NAMALWA (cell line): ENCODE measurements at regions not wholly inside any gene's neighbourhood (a gene's known extent, or its start where the extent isn't known, plus 50 kb on each side); places are given as distances from the start of the nearest gene placed in this dataset.

Source experiments
- DNase-seq: peaks from one replicate; pipeline ENCODE4 v3.0.0-alpha.2; 2015; ENCODE audit warnings: low spot score

DNA sequence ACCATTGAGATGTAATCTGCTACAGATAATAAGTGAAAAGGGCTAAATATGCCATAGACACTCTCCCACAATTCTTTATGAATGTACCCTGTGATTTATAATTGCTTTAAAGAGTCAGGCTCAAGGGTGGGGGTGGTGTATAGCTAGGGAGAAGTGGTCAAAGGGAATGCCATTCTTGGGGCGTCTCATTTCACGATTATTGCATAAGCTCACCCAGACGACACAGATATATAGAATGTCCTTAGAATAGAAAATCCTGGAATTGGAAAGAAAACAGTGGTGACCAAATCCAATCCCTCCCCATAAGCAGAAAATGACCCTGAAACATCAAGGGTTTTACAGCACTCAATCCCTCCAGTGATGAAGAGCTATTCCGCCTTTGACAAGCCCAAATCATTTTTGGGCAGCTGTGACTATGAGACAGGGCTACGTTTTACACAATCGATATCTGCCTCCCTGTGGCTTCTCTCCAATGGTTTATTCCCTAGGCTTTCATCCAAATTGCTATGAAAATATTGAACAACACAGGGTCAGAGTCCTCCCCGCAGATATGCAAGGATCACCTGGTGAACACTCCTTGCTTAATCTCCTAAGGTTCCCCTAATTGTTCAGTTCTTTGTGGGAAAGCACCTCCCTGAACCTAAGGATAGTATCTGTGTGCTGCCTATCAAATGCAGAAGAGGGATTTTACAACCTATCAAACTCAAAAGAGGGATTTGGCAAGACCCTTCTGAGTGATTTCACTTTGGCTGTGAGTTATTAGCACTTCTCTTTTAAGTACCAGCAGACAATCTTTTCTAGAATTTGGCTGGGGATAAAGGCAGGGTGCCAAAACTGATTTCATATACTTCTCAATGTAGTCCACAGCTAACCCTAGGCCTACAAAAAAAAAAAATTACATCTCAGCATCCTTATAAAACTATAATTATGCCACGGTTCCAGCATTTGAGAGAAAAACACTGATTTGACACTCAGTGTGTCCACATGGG, 144.9 kb upstream of the CDH6 start:
- no peak for DNase-seq

DNA sequence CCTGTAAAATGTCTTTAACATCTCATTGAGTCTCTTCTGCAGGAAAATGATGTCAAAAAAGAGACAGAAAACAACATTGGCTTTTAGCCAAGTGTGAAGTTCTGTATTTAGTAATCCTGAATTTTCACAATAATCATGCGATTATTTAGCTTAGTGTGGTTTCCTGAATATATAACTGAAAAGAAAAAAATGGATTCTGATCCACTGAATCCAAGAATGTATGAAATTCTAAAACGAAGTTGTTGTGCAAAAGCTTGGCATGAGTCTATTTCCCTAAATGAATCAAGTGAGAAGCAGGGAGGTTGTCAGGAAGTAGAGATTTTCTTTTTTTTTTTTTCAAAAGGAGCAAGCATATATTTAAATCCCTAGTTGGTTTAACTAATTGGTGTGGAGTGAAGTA, 145.9 kb upstream of the CDH6 start:
- DNase-seq: no peak

DNA sequence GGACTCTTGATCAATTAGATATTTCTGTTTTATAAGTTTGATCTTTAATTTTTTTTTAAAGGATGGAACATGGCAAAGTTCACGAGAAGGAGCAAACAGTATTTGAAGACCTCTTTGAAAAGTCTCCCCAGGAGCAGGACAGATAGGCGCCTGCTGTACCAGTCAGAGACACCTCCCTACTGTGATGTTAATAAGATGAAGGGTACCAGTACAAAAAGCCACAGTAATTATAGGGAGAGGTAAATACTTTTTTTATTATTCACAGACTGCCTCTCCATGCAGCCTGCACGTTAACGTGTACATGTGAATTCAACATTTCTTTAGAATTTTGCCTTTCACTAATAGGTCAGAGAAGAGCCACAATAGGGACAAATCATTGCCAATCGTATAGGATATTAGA, 146.5 kb upstream of the CDH6 start:
- no peak for DNase-seq

DNA sequence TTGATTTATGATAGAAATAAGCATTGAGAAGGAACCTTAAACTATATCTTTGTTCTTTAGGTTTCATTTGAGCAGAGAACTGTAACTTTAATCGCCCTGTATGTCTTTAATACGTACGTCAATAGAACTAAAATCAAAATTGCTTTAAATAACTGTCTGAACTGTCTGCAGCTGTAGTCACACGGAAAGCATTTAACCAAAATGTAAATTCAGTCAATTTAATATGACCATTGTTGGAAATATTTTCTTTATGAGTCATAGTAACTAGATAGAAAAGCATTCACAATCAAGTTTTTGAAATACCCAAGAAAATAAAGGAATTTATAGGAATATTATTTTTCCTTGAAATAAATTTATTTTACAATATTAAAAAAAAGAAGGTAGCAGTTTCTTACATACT, 157.1 kb upstream of the CDH6 start:
- DNase-seq: no peak

DNA sequence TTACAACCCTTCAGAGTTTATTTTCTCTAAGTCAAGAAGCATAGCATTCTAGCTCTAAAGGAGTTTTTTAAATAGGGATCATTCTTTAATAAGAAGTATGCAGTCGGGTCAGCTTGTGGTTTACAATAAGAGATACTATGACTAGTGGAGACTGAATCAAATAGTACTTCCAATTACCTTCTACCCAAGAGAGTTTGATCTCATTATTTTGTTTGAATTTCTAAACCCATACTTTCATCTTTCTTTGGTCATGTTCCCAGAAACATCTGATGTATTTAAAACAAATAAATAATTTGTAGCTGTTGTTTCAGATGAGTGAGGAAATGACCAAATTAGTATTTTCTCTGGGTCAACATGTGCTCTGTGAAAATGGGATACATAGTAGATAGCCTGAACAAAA, 160.2 kb upstream of the CDH6 start:
- DNase-seq: no peak

DNA sequence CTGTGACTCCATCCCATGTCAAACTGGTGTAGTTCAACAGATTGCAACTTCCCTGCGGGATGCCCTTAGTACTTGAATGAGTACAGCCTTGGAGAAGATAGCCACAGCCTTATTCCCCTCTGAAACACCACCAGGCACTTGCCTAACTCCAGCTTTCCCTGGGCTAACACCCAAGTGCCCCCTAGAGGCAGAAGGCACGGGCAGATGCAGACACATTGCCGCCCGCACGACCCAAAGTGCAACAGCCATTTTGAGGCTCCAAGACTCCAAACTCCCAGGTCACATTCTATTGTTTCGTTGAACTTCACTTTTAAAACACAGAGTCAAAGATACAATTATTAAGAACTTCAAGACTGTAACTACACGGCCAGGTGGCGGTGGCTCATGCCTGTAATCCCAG, 163.6 kb upstream of the CDH6 start:
- DNase-seq: peak; percentile 12

DNA sequence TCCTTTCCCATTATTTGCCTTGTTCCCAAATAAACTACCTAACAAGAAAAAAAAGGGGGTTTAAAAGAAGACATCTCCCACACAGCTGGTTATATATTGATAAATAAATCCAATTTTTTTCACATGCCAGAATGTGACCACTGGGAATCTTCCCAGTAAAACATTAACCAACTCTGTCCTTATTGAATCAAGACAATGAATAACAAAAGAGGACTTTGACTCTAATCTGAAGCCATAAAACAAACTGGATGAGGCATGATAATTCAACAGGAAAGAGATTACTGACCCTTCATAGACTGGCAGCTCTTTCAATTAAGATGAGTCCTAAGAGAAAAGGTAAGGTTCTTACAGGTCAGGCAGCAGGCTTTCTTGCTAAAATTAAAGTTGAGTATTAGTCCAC, 165.8 kb upstream of the CDH6 start:
- DNase-seq: no peak

DNA sequence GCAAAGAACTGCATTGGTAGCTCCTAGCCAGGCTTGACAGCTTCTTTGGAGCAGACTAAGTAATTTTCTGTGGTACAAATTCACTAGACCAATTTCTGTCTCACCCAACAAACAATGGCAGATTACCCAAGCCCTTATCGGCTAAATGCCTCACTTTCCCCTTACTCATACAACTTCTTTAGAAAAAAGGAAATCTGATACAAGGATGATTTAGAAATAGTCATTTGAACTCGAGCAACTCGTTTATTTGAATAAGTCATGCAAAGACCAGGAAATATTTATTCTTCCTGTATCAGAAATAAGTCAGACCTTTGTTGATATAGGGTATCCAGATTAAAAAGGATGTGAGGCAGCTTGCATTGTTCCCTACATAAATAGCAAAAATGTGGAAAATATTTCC, 170.4 kb upstream of the CDH6 start:
- no peak for DNase-seq

DNA sequence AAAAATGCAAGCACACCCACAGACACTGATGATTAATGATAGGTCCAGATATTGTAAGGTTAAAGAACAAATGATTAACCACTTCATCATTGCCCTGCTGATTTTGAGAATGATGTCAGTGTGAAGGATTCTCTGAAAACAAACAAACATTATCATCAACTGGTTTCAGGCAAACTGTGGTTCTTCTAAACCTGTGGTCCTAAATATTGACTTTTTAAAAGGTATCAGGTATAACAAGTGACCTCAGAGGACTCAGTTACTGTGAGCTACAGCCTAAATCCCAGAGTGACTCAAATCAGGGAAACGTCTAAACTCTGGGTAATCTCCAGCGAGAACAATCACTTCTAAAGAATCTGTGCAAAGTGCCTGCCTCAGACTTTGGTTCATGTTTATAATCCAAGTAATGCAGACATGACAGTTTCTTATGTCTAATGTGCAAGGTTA, 172.3 kb upstream of the CDH6 start:
- DNase-seq: no peak

DNA sequence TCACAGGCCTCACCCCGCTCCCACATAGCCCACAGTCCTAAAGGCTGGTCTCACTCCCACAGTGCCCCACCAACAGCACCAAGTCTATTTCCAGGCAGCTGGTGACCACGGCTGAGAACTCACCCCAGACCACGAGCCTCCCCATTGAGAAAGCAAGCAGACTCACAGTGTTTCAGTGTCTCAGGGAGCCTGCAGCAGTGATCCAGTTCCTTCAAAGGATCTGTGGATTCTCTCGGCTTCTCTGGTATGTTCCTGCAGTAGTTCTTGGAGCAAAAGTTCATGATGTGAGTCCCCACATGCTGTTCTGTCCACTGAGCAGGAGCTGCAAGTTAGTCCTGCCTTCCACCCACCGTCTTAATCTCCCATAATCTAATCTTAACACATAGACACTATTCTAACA, 185.3 kb upstream of the CDH6 start:
- DNase-seq: no peak

DNA sequence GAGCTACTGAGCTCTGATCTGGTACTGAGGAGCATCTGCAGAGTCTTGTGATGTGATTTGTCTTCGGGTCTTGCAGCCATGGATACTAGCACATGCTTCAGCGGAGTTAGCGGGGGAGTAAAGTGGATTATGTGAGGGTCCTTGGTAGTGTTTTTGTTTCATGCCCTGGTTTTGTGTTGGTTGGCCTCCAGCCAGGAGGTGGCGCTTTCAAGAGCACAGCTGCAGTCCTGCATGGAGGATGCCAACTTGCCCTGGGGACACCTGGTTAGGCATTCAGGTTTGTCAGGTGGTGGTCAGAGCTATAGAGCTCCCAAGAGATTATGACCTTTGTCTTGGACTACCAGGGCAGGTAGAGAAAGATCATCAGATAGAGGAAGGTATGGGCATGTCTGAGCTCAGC, 185.8 kb upstream of the CDH6 start:
- DNase-seq: no peak

DNA sequence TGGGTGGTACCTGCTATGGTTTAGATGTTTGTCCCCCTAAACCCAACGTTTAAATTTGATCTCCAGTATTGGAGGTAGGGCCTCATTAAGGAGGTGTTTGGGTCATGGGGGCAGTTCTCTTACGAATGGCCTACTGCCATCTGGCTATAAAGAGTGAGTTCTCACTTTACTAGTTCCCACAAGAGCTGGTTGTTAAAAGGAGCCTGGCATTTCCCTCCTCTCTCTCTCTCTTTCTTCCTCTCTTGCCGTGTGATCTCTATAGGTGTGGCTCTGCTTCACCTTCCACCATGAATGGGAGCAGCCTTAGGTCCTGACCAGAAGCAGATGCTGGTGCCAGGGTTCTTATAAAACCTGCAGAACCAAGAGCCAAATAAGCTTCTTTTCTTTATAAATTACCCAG, 193.2 kb upstream of the CDH6 start:
- no peak for DNase-seq

DNA sequence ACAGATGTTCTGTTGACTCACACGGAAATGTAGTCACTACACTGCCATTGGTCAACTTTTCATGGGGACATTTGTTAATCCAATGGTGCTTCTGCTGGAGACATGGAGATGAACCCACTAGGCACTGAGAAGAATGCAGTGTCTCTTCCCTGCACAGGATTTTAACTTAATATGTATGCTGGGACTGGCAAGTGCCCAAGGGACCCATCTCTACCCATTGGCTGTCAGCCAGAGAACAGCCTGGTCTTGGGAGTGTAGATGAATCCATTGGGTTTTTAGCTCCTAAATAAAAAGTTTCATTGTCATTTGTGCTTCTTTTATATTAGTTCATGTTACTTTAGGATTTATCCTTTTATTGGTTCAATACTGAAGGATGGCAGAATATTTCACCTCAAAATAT, 195.8 kb upstream of the CDH6 start:
- no peak for DNase-seq

DNA sequence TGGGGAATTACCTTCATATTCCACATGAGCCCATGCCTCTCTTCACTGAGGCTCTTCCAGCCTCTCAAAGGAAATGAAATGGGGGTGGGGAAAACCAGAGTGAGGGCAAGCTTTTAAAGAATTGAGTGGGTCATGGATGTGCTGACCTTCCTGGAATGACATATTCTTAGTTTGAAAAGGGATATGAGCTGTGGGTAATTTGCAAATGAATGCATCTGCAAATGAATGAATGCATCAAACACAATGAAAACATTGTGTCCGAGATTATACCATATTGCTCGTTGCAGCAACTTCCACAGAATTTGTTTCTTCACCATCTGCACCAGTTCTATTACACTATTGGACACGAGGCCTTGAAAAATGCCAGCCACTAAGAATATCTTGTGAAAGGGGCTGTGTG, 198.6 kb upstream of the CDH6 start:
- DNase-seq: no peak

DNA sequence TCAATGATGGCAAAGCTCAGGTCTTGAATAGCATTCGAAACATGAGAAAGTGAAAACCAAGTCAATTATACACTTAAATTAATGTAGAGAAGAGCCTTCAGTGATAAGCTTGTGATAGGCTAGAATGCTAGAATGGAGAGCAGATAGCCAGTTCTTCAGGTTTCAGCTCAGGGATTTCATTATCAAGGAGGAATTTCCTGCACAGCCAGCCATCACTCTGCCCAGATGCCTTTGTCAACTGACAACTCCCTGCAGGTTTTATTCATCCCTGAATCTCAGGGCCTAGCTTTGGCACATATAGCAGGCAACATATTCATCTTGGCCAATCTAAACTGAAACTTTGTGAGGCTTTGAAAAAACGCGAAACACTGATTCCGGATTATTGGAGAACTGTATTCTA, 199.3 kb upstream of the CDH6 start:
- DNase-seq: no peak

DNA sequence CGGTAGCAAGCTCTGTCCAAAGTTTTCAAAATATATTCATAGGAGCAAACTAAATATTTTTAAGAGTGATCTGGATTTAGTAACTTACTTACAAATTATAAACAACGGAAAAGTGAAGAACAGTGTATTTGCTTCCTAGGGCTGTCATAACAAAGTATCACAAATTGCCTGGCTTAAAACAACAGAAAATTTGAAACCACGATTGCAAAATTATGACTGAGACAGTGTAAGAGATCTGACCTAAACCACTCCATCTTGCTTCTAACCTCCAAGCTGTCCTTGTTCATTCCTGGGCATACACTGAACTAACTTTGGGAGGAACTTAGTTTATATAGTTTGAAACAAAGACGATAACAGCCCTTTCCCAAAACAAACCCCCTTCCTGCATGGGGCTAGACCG, 202.0 kb upstream of the CDH6 start:
- DNase-seq: no peak

DNA sequence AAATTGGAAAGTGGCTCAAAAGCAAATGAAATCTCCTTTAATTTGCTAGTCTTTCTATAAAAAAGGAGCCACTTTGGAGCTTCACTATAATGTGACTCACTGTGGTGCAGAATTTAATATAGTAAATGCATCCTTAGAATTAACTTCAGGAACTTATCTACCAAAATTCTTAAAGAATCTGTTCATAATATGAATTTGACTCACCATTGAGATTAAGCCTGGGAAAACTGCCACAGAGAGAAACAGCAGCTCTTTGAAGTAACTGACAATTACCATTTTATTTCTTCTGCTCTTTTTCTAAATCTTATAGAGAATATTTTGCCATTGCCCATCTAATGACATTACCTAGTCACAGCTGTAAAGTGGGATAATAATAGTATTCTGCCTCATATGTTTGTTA, 211.9 kb upstream of the CDH6 start:
- no peak for DNase-seq

DNA sequence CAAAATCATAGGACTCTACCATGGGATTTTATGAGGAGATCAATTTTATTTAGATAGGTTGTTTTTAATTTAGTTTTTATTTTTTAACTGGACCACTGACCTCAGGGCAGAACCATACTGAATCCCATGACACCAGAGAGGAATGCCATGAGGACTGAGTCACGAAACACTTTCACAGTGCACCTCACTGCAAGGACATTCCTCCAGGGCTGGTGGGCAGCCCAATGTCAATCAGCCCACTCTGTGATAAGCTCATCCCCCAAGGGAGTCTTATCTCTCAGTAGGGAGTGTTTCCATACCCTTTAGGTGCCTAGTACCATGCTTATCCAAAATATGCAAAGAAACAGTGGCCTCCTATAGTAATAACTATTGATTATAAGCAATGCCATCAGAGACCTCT, 224.5 kb upstream of the CDH6 start:
- no peak for DNase-seq

DNA sequence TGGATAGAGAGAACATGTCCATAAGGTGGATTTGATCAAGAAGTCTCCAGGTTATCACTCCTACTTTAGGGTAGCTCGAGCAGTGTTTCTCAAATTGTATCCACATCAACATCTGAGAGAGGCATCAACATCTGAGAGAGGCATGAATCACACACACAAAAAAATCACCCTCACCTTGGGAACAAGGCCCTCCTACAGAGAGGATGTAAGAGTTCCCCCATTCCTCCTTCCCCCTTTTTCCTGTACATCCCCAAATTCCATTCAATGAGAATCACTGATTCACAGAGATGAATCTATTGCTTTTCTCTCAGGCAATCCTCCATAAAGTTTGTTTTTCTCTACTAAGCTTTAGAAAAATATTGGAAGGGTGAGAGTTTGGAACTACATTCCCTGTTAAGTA, 233.4 kb upstream of the CDH6 start:
- DNase-seq: no peak

DNA sequence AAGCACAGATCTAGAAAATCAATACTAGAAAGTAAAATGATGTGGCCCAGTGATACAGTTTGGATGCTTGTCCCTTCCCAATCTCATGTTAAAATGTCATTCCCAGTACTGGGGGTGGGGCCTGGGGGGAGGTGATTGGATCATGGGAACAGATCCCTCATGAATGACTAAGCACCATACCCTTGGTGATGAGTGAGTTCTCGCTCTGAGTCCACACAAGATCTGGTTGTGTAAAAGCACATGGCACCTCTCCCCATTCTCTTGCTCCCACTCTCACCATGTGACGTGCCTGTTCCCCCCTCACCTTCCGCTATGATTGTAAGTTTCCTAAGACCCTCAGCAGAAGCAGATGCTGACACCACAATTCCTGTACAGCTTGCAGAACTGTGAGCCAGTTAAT, 234.2 kb upstream of the CDH6 start:
- DNase-seq: no peak

DNA sequence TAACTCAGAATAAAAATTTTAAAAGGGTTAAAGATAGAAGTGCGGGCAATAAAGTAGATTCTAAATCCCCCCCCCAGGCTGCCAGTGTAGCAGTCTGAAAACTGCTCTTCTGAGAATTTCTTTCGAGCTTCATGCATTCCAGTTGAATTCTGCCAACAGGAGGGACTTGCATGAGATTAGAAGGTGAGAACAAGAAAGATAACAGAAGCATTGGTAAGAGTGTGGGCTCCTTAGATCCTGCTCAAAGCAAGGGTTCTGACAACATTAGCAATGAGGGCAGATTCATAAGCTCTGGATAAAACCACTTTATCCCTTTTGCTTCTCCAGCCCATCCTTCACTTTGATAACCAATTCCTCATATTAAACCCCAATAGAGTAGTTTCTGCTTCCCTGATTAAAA, 235.9 kb upstream of the CDH6 start:
- no peak for DNase-seq

DNA sequence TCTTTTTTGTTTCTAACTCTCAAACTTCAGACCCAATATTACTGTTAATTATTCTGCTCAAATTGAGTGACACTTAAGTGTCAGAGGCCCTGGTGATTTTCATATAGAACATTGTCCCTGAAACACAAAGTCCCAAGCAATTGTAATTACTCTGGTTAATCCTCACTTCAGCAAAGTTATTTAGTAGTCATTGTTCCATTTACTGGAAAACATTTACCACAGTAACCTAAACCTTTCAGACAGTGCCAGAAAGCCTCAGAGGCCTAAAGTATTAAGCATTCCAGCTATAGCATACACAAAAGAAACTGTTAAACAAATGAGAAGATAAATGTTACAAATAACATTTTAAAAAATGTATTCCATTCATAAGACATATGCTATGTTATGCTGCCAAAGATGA, 237.2 kb upstream of the CDH6 start:
- no peak for DNase-seq

DNA sequence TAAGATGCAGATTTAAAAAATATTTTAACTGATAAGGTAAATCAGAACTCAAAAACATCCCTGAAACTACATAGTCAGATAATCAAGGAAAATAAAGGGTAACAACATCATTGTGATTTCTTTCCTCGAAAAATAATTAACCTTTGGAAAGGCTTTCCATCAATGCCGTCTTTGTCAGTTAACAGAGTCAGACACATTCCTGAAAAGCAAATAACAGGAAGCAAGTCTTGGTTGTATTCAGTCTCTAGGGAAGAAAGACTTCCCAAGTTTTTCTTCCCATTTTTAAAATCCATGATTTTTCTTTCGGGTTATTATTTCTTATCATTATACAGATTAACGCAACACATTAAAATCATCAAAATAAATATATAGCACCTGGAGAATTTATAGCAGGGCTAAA, 256.4 kb upstream of the CDH6 start:
- DNase-seq: no peak

DNA sequence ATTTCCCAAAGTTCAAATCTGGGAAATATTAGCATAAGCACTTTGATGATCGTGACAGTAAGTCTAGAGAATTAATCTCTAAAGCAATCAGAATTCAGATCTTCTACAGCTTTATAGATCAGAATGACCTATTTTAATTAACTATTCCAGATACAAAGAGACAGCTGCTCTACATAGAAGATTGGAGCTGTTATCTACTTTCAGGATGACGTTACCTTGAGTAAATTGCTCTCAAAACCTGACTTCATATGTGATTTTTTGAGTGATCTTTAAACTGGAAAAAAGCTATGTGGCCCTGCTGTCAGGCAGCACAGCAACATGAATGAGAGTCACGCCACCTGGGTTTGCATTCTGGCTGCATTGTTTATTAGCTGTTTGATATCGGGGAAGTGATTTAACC, 259.9 kb upstream of the CDH6 start:
- DNase-seq: no peak
